ENCODE measurements at regions not wholly inside any gene's neighbourhood (a gene's known extent, or its start where the extent isn't known, plus 50 kb on each side); places are given as distances from the start of the nearest gene placed in this dataset.

- H3K9me3 ChIP-seq (ENCODE audit: low read length): no peaks in the 10 kb centered on the region
- H3K36me3 ChIP-seq (replicated peaks in 1 of 2; ENCODE audit: control insufficient read depth in 1 of 2, insufficient read depth in 2 of 2, low read length in 2 of 2): no peaks in the 10 kb centered on the region
- no peaks in the 10 kb centered on the region for H3K79me2 ChIP-seq (ENCODE audit: insufficient read depth, low read length)
- no peak overlapping the region for H2AFZ ChIP-seq (ENCODE audit: low read length)
- no peak overlapping the region for H3K4me2 ChIP-seq (ENCODE audit: low read depth, low read length)
- ATAC-seq (no peak), FAIRE-seq (no peak), DNase-seq (ENCODE audit: low spot score) (no peak)
- intact Hi-C loops (cut with micrococcal nuclease; ENCODE audit: unreplicated experiment) (loop anchor here (5.0 to 10.0 kb wide), 2 partner anchors 240 to 473 kb away; no protein-coding TSS in a partner anchor), in situ Hi-C loops (cut with HindIII; ENCODE audit: extremely low pct_ligation_motif_present, low pct_unique_long_range_greater_than_20kb) (no loop called here)
- no peak overlapping the region for H3K4me3 ChIP-seq (replicated peaks in 1 of 3; ENCODE audit: insufficient read depth in 1 of 3, low read depth in 2 of 3, low read length in 3 of 3)
- no peak overlapping the region for H3K9ac ChIP-seq (ENCODE audit: insufficient read depth, low read depth, low read length)
- no peak overlapping the region for H3K27ac ChIP-seq (ENCODE audit: extremely low read length, insufficient read depth, low read length)
- CTCF ChIA-PET (ENCODE audit: low intra/inter-chr PET ratio, low total read pairs): interaction anchor here (0.9 to 1.6 kb wide), 2 partner anchors 199 to 472 kb away, joined by 3 to 4 read pairs; no protein-coding TSS in a partner anchor
- no peak for TF ChIP-seq ZNF124 (CRISPR knock-in tag; IDR thresholded peaks at IDR 0.05)
- TF ChIP-seq RORA (CRISPR knock-in tag; IDR thresholded peaks at IDR 0.05): no peak
- TF ChIP-seq THAP7 (CRISPR knock-in tag; IDR thresholded peaks at IDR 0.05): no peak
- TF ChIP-seq CC2D1A (CRISPR knock-in tag; IDR thresholded peaks at IDR 0.05): no peak
- TF ChIP-seq HBP1 (CRISPR knock-in tag; IDR thresholded peaks at IDR 0.05; ENCODE audit: low read depth): no peak
- TF ChIP-seq HOXA3 (CRISPR knock-in tag; IDR thresholded peaks at IDR 0.05): no peak
- TF ChIP-seq FUBP1 (CRISPR knock-in tag; IDR thresholded peaks at IDR 0.05; ENCODE audit: borderline replicate concordance): no peak
- no peak for TF ChIP-seq ZNF646 (CRISPR knock-in tag; IDR thresholded peaks at IDR 0.05)
- H4K20me1 ChIP-seq (ENCODE audit: insufficient read depth, low read length): peaks cover 7% of the 10 kb centered on the region; the same call in 1 of the 2 replicates
- H3K27me3 ChIP-seq (ENCODE audit: control insufficient read depth in 1 of 2, insufficient read depth in 2 of 2, low read length in 2 of 2): peaks cover 20 to 86% of the 10 kb centered on the region in 2 experiments; a peak in 4 of 5 replicates
- 13% methylated on average over 1 of the region's 1 CpG for WGBS (ENCODE audit: low lambda C conversion rate)
- POLR2A ChIA-PET: interaction anchor here (1.3 kb wide), 1 partner anchor 421 kb away, joined by 3 read pairs; no protein-coding TSS in a partner anchor
- BruUV-seq (replicated peaks): no TSS peak
- H3K4me1 ChIP-seq (ENCODE audit: insufficient read depth, low read length): no peaks in the 10 kb centered on the region
These were observed 401.2 kb downstream of the SEC14L1 start for GRCh38 chr17:77542011-77542410.

All from HepG2 (cell line).